ENCODE measurements at regions not wholly inside any gene's neighbourhood (a gene's known extent, or its start where the extent isn't known, plus 50 kb on each side); places are given as distances from the start of the nearest gene placed in this dataset.
"Not testable (repeated sequence)": the region's sequence is repeated elsewhere in the genome, so short reads cannot be mapped to it uniquely, and the experiment has no call there.

- H3K4ac ChIP-seq (ENCODE audit: low read depth, low read length), result no peak overlapping the region
- H3K27me3 ChIP-seq (ENCODE audit: insufficient read depth, low read length), result no peaks in the 10 kb centered on the region
- no peak overlapping the region for H3K23ac ChIP-seq (ENCODE audit: insufficient read length, low read depth, low read length)
- H2BK15ac ChIP-seq (ENCODE audit: low read depth, low read length), result no peak overlapping the region
- no peak overlapping the region for H3T11ph ChIP-seq (ENCODE audit: low read length)
- H2BK120ac ChIP-seq (ENCODE audit: low read depth, low read length, poor library complexity, severe bottlenecking), result no peak overlapping the region
- H4K91ac ChIP-seq (ENCODE audit: insufficient read length, low read depth, low read length), result no peak overlapping the region
- H3K27me3 Mint-ChIP-seq (ENCODE audit: low read depth), result no peaks in the 10 kb centered on the region; the same call in 1 of the 2 replicates
- no peak overlapping the region for H3K27ac Mint-ChIP-seq
- no CpG with 5 or more reads among the region's 9 CpGs for WGBS (ENCODE audit: extremely low coverage, insufficient read length, low lambda C conversion rate)
- no peak overlapping the region for H2BK5ac ChIP-seq (ENCODE audit: insufficient read length, low read length)
- no peak overlapping the region for H3K14ac ChIP-seq (ENCODE audit: insufficient read depth, low read length)
- H2BK20ac ChIP-seq (ENCODE audit: low read depth, low read length, poor library complexity, severe bottlenecking), result no peak overlapping the region
- H3K56ac ChIP-seq (ENCODE audit: insufficient read length, low read depth, low read length), result no peak overlapping the region
- no peak overlapping the region for H4K8ac ChIP-seq (replicated peaks; ENCODE audit: insufficient read length, low read depth, low read length)
- no peak overlapping the region for H3K9ac ChIP-seq (ENCODE audit: extremely low read depth, insufficient read length, low read length)
- H3K27ac ChIP-seq (ENCODE audit: insufficient read length, low read depth, low read length), result no peak overlapping the region
- no peaks in the 10 kb centered on the region for H4K20me1 ChIP-seq (ENCODE audit: control insufficient read depth, insufficient read depth, insufficient read length)
- no peaks in the 10 kb centered on the region for H3K4me1 ChIP-seq (ENCODE audit: insufficient read depth, low read length)
- H3K4me1 Mint-ChIP-seq, result peaks cover 6 to 9% of the 10 kb centered on the region in 2 experiments
- H3K23me2 ChIP-seq (ENCODE audit: insufficient read length, low read depth, low read length, poor library complexity, severe bottlenecking), result no peaks in the 10 kb centered on the region
- no peak overlapping the region for H4K5ac ChIP-seq (ENCODE audit: insufficient read length, low read depth, low read length)
- H3K9me3 Mint-ChIP-seq, result no peaks in the 10 kb centered on the region; a peak in 1 of 5 replicates
- TF ChIP-seq, protein P1, sequence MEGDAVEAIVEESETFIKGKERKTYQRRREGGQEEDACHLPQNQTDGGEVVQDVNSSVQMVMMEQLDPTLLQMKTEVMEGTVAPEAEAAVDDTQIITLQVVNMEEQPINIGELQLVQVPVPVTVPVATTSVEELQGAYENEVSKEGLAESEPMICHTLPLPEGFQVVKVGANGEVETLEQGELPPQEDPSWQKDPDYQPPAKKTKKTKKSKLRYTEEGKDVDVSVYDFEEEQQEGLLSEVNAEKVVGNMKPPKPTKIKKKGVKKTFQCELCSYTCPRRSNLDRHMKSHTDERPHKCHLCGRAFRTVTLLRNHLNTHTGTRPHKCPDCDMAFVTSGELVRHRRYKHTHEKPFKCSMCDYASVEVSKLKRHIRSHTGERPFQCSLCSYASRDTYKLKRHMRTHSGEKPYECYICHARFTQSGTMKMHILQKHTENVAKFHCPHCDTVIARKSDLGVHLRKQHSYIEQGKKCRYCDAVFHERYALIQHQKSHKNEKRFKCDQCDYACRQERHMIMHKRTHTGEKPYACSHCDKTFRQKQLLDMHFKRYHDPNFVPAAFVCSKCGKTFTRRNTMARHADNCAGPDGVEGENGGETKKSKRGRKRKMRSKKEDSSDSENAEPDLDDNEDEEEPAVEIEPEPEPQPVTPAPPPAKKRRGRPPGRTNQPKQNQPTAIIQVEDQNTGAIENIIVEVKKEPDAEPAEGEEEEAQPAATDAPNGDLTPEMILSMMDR (conservative IDR thresholded peaks at IDR 0.05), result no peak
- no peak overlapping the region for H3K4me3 Mint-ChIP-seq
- no peaks in the 10 kb centered on the region for H3K79me1 ChIP-seq (ENCODE audit: insufficient read depth, low read depth, low read length, poor library complexity, severe bottlenecking)
- H2BK12ac ChIP-seq (ENCODE audit: insufficient read length, low read depth, low read length), result no peak overlapping the region
- no peak for DNase-seq
- H2AK5ac ChIP-seq (ENCODE audit: insufficient read length, low read length), result no peak overlapping the region
- H2AFZ ChIP-seq (ENCODE audit: low read length), result no peak overlapping the region
- H3K36me3 Mint-ChIP-seq (ENCODE audit: insufficient read depth in 1 of 3, low read depth in 3 of 3), result no peaks in the 10 kb centered on the region
- H3K4me2 ChIP-seq (ENCODE audit: insufficient read depth, insufficient read length, low read length), result no peak overlapping the region
- no peaks in the 10 kb centered on the region for H3K9me3 ChIP-seq (ENCODE audit: control insufficient read depth, low read depth, low read length)
- H3K18ac ChIP-seq (ENCODE audit: insufficient read length, low read depth, low read length), result no peak overlapping the region
- no peaks in the 10 kb centered on the region for H3K79me2 ChIP-seq (ENCODE audit: insufficient read depth, low read length)
Observed at GRCh38 chr2:17194083-17194482, 324.2 kb downstream of the RAD51AP2 start.

- not testable (repeated sequence) for H3K9me3 Mint-ChIP-seq; H3K23ac ChIP-seq (ENCODE audit: insufficient read length, low read depth, low read length); H3K18ac ChIP-seq (ENCODE audit: insufficient read length, low read depth, low read length); H3K27ac ChIP-seq (ENCODE audit: insufficient read length, low read depth, low read length); H3K27ac Mint-ChIP-seq; H2BK120ac ChIP-seq (ENCODE audit: low read depth, low read length, poor library complexity, severe bottlenecking); H2BK15ac ChIP-seq (ENCODE audit: low read depth, low read length); H2BK20ac ChIP-seq (ENCODE audit: low read depth, low read length, poor library complexity, severe bottlenecking); H3K23me2 ChIP-seq (ENCODE audit: insufficient read length, low read depth, low read length, poor library complexity, severe bottlenecking); H3K4me1 Mint-ChIP-seq; H3K9ac ChIP-seq (ENCODE audit: extremely low read depth, insufficient read length, low read length); H3K27me3 ChIP-seq (ENCODE audit: insufficient read depth, low read length); H3K36me3 Mint-ChIP-seq (ENCODE audit: insufficient read depth in 1 of 3, low read depth in 3 of 3); H2AK5ac ChIP-seq (ENCODE audit: insufficient read length, low read length); H2AFZ ChIP-seq (ENCODE audit: low read length); H3K79me2 ChIP-seq (ENCODE audit: insufficient read depth, low read length); H4K91ac ChIP-seq (ENCODE audit: insufficient read length, low read depth, low read length); H3K56ac ChIP-seq (ENCODE audit: insufficient read length, low read depth, low read length); H3K4ac ChIP-seq (ENCODE audit: low read depth, low read length); H3K79me1 ChIP-seq (ENCODE audit: insufficient read depth, low read depth, low read length, poor library complexity, severe bottlenecking); H3K9me3 ChIP-seq (ENCODE audit: control insufficient read depth, low read depth, low read length); H2BK5ac ChIP-seq (ENCODE audit: insufficient read length, low read length); H3K4me2 ChIP-seq (ENCODE audit: insufficient read depth, insufficient read length, low read length); H2BK12ac ChIP-seq (ENCODE audit: insufficient read length, low read depth, low read length); H4K20me1 ChIP-seq (ENCODE audit: control insufficient read depth, insufficient read depth, insufficient read length); H3K14ac ChIP-seq (ENCODE audit: insufficient read depth, low read length); H4K8ac ChIP-seq (replicated peaks; ENCODE audit: insufficient read length, low read depth, low read length); H3K4me1 ChIP-seq (ENCODE audit: insufficient read depth, low read length); H3K27me3 Mint-ChIP-seq (ENCODE audit: low read depth); H4K5ac ChIP-seq (ENCODE audit: insufficient read length, low read depth, low read length); H3K4me3 Mint-ChIP-seq; H3T11ph ChIP-seq (ENCODE audit: low read length)
- WGBS (ENCODE audit: extremely low coverage, insufficient read length, low lambda C conversion rate), result no CpG with 5 or more reads among the region's 32 CpGs
- DNase-seq, result peak; percentile 30
Observed at GRCh38 chr2:17193433-17193890, 324.8 kb downstream of the RAD51AP2 start.

Data from H9 (cell line).